HUES48 (cell line): ENCODE measurements at regions not wholly inside any gene's neighbourhood (a gene's known extent, or its start where the extent isn't known, plus 50 kb on each side); places are given as distances from the start of the nearest gene placed in this dataset.

Source experiments
- H3K27ac ChIP-seq: one replicate; pipeline ENCODE4 v1.7.0; 2013; ENCODE audit warnings: low read depth, low read length, inconsistent platforms
- H3K27me3 ChIP-seq: 2 replicates; pipeline ENCODE4 v1.6.1; 2013; ENCODE audit warnings: mild to moderate bottlenecking, low read length; ENCODE audit not compliant: control insufficient read depth, insufficient read depth
- H3K36me3 ChIP-seq: 2 replicates; pipeline ENCODE4 v1.6.1; 2013; ENCODE audit warnings: low read length; ENCODE audit not compliant: control insufficient read depth, insufficient read depth
- H3K4me1 ChIP-seq: 2 replicates; pipeline ENCODE4 v1.6.1; 2013; ENCODE audit warnings: mild to moderate bottlenecking, low read length; ENCODE audit not compliant: control insufficient read depth, insufficient read depth
- H3K4me3 ChIP-seq: 2 replicates; pipeline ENCODE4 v1.5.1; 2013; ENCODE audit warnings: mild to moderate bottlenecking, low read depth, low read length
- H3K9ac ChIP-seq: 2 replicates; pipeline ENCODE4 v1.6.1; 2013; ENCODE audit warnings: mild to moderate bottlenecking, low read depth, low read length, moderate library complexity
- H3K9me3 ChIP-seq: 2 replicates; pipeline ENCODE4 v1.6.1; 2013; ENCODE audit warnings: low read length; ENCODE audit not compliant: control insufficient read depth, insufficient read depth

GRCh38 chr2:79355569-79355968 lies 157.3 kb upstream of the CTNNA2 start:
- Histone ChIP-seq H3K27ac (no peak overlapping the region), H3K4me3 (no peak overlapping the region), H3K9me3 (no peaks in the 10 kb centered on the region; the same call in 1 of the 2 replicates), H3K27me3 (no peaks in the 10 kb centered on the region), H3K9ac (no peak overlapping the region), H3K4me1 (peaks cover 17% of the 10 kb centered on the region), H3K36me3 (no peaks in the 10 kb centered on the region)

GRCh38 chr2:79327460-79327859 lies 167.9 kb upstream of the REG3A start:
- Histone ChIP-seq H3K9me3 (no peaks in the 10 kb centered on the region), H3K4me1 (0 out of 2 replicates have a peak, but pooled peaks cover 7% of the 10 kb centered on the region), H3K27me3 (no peaks in the 10 kb centered on the region), H3K27ac (no peak overlapping the region), H3K9ac (no peak overlapping the region), H3K36me3 (no peaks in the 10 kb centered on the region), H3K4me3 (no peak overlapping the region)

GRCh38 chr2:79320871-79321270 lies 161.3 kb upstream of the REG3A start:
- H3K9me3 ChIP-seq = no peaks in the 10 kb centered on the region
- H3K4me3 ChIP-seq = no peak overlapping the region
- no peaks in the 10 kb centered on the region for H3K36me3 ChIP-seq
- no peaks in the 10 kb centered on the region for H3K27me3 ChIP-seq
- H3K9ac ChIP-seq = no peak overlapping the region
- no peak overlapping the region for H3K27ac ChIP-seq
- 0 out of 2 replicates have a peak, but pooled peaks cover 7% of the 10 kb centered on the region for H3K4me1 ChIP-seq

- Histone ChIP-seq H3K27me3 (no peaks in the 10 kb centered on the region), H3K4me1 (no peaks in the 10 kb centered on the region), H3K9me3 (no peaks in the 10 kb centered on the region), H3K4me3 (no peak overlapping the region), H3K36me3 (no peaks in the 10 kb centered on the region), H3K27ac (no peak overlapping the region), H3K9ac (no peak overlapping the region)
Observed at GRCh38 chr2:79294994-79295393, 135.4 kb upstream of the REG3A start.

GRCh38 chr2:79292958-79293315 lies 133.4 kb upstream of the REG3A start:
- no peaks in the 10 kb centered on the region for H3K27me3 ChIP-seq
- H3K4me1 ChIP-seq = no peaks in the 10 kb centered on the region
- H3K4me3 ChIP-seq = no peak overlapping the region
- H3K9ac ChIP-seq = no peak overlapping the region
- no peaks in the 10 kb centered on the region for H3K36me3 ChIP-seq
- H3K27ac ChIP-seq = no peak overlapping the region
- H3K9me3 ChIP-seq = peaks cover 11% of the 10 kb centered on the region

- peaks cover 12% of the 10 kb centered on the region for H3K9me3 ChIP-seq
- H3K9ac ChIP-seq = no peak overlapping the region
- H3K4me3 ChIP-seq = no peak overlapping the region
- no peaks in the 10 kb centered on the region for H3K27me3 ChIP-seq
- H3K27ac ChIP-seq = no peak overlapping the region
- H3K36me3 ChIP-seq = no peaks in the 10 kb centered on the region
- H3K4me1 ChIP-seq = no peaks in the 10 kb centered on the region
Observed at GRCh38 chr2:79292239-79292957, 132.8 kb upstream of the REG3A start.

GRCh38 chr2:79275863-79276262 lies 116.3 kb upstream of the REG3A start:
- Histone ChIP-seq H3K27me3 (no peaks in the 10 kb centered on the region), H3K4me1 (peaks cover 20% of the 10 kb centered on the region), H3K4me3 (no peak overlapping the region), H3K9me3 (peaks cover 8% of the 10 kb centered on the region), H3K9ac (no peak overlapping the region), H3K27ac (no peak overlapping the region), H3K36me3 (no peaks in the 10 kb centered on the region)

GRCh38 chr2:79275197-79275596 lies 115.6 kb upstream of the REG3A start:
- H3K9ac ChIP-seq = no peak overlapping the region
- H3K9me3 ChIP-seq = peaks cover 8% of the 10 kb centered on the region
- no peak overlapping the region for H3K4me3 ChIP-seq
- no peaks in the 10 kb centered on the region for H3K27me3 ChIP-seq
- H3K27ac ChIP-seq = no peak overlapping the region
- H3K4me1 ChIP-seq = peaks cover 20% of the 10 kb centered on the region
- H3K36me3 ChIP-seq = no peaks in the 10 kb centered on the region

GRCh38 chr2:79272616-79273015 lies 113.1 kb upstream of the REG3A start:
- H3K36me3 ChIP-seq = no peaks in the 10 kb centered on the region
- H3K27me3 ChIP-seq = no peaks in the 10 kb centered on the region
- peaks cover 8% of the 10 kb centered on the region for H3K9me3 ChIP-seq
- H3K27ac ChIP-seq = no peak overlapping the region
- H3K4me1 ChIP-seq = peaks cover 20% of the 10 kb centered on the region
- no peak overlapping the region for H3K9ac ChIP-seq
- no peak overlapping the region for H3K4me3 ChIP-seq

GRCh38 chr2:79271456-79271855 lies 111.9 kb upstream of the REG3A start:
- H3K27me3 ChIP-seq = no peaks in the 10 kb centered on the region
- H3K9me3 ChIP-seq = peaks cover 8% of the 10 kb centered on the region
- H3K9ac ChIP-seq = no peak overlapping the region
- peaks cover 10% of the 10 kb centered on the region for H3K4me1 ChIP-seq
- no peaks in the 10 kb centered on the region for H3K36me3 ChIP-seq
- H3K27ac ChIP-seq = no peak overlapping the region
- H3K4me3 ChIP-seq = no peak overlapping the region

GRCh38 chr2:79260848-79261247 lies 101.3 kb upstream of the REG3A start:
- H3K9me3 ChIP-seq = no peaks in the 10 kb centered on the region; the same call in 1 of the 2 replicates
- H3K27ac ChIP-seq = no peak overlapping the region
- H3K4me1 ChIP-seq = no peaks in the 10 kb centered on the region
- H3K27me3 ChIP-seq = no peaks in the 10 kb centered on the region
- H3K36me3 ChIP-seq = no peaks in the 10 kb centered on the region
- H3K9ac ChIP-seq = no peak overlapping the region
- no peak overlapping the region for H3K4me3 ChIP-seq
